Gastrocnemius medialis (tissue), 4 donors: ENCODE measurements at regions not wholly inside any gene's neighbourhood (a gene's known extent, or its start where the extent isn't known, plus 50 kb on each side); places are given as distances from the start of the nearest gene placed in this dataset.
"Not testable (repeated sequence)": the region's sequence is repeated elsewhere in the genome, so short reads cannot be mapped to it uniquely, and the experiment has no call there.

Experiments used
- ATAC-seq, 2 donors: fragments of 150-250 bp; one replicate each; pipeline ENCODE4 v1.9.1; 2016
- DNase-seq, 2 donors: peaks; one replicate each; pipeline ENCODE4 v3.0.0-alpha.2; 2019
- H3K27ac ChIP-seq, 4 donors: fragments of 200-600 bp; sonication (generic); 1 replicate in 1 of 4; 2 replicates in 3 of 4; pipeline ENCODE4 v1.5.1; 2016 to 2018; ENCODE audit warnings: mild to moderate bottlenecking in 2 of 4, moderate library complexity in 1 of 4
- H3K27me3 ChIP-seq, 3 donors: fragments of 200-600 bp; sonication (generic) in 2 of 3; 1 replicate in 1 of 3; 2 replicates in 2 of 3; pipeline versions ENCODE4 v1.5.1 to v1.6.0; 2016 to 2019; ENCODE audit warnings: mild to moderate bottlenecking in 1 of 3, moderate library complexity in 1 of 3
- H3K36me3 ChIP-seq, 2 donors: fragments of 200-600 bp; sonication (generic) in 1 of 2; one replicate each; pipeline ENCODE4 v1.5.1; 2017 to 2018
- H3K4me1 ChIP-seq, 2 donors: fragments of 200-600 bp; sonication (generic) in 1 of 2; one replicate each; pipeline ENCODE4 v1.5.1; 2016 to 2017; ENCODE audit warnings: mild to moderate bottlenecking in 2 of 2
- H3K4me3 ChIP-seq, 4 donors: fragments of 200-600 bp; sonication (generic) in 3 of 4; 1 replicate in 1 of 4; 2 replicates in 3 of 4; pipeline ENCODE4 v1.5.1; 2016 to 2019; ENCODE audit warnings: mild to moderate bottlenecking in 2 of 4
- H3K9me3 ChIP-seq, 3 donors: fragments of 200-600 bp; sonication (generic) in 2 of 3; 1 replicate in 1 of 3; 2 replicates in 2 of 3; pipeline ENCODE4 v1.5.1; 2016 to 2019
- CTCF ChIP-seq, 5 experiments: fragments of 450-650 bp in 3 of 5; fragments of 200-600 bp in 2 of 5; sonication (generic) in 2 of 5; IDR thresholded peaks in 4 of 5; conservative IDR thresholded peaks in 1 of 5; 1 replicate in 4 of 5; 2 replicates in 1 of 5; pipeline ENCODE4 v1.5.1; 2016 to 2019; ENCODE audit warnings: antibody characterized with exemption in 5 of 5, mild to moderate bottlenecking in 3 of 5, moderate library complexity in 3 of 5
- POLR2A ChIP-seq, 2 donors: fragments of 450-650 bp; IDR thresholded peaks; one replicate each; pipeline ENCODE4 v1.6.1; 2017; ENCODE audit warnings: antibody characterized with exemption in 2 of 2, mild to moderate bottlenecking in 2 of 2, moderate library complexity in 2 of 2
- in situ Hi-C, 4 donors: fragments of 200-750 bp; cut with MboI; loops; one replicate each; pipeline versions ENCODE4 v1.15.0 to v1.8.0; 2017; ENCODE audit warnings: low sequenced_read_pairs in 4 of 4
- intact Hi-C: fragments of 100-400 bp; cut with DNase I; formaldehyde crosslinking; loops from one replicate; pipeline ENCODE4 v1.15.1; 2023; ENCODE audit warnings: low total_unique reads

- Histone ChIP-seq H3K9me3 (no peaks in the 10 kb centered on the region), H3K27ac (no peak overlapping the region), H3K36me3 (no peaks in the 10 kb centered on the region), H3K4me3 (no peak overlapping the region), H3K4me1 (no peaks in the 10 kb centered on the region), H3K27me3 (no peaks in the 10 kb centered on the region)
- TF ChIP-seq CTCF (IDR thresholded peaks at IDR 0.05 in 4 of 5, conservative IDR thresholded peaks at IDR 0.05 in 1 of 5) (no peak), POLR2A (IDR thresholded peaks at IDR 0.05) (no peak)
- in situ Hi-C loops = no loop called here
- DNase-seq (no peak), ATAC-seq (no peak)
- intact Hi-C loops = no loop called here
Measured at GRCh38 chr12:116375278-116375842, 97.9 kb upstream of the MED13L start.

DNA sequence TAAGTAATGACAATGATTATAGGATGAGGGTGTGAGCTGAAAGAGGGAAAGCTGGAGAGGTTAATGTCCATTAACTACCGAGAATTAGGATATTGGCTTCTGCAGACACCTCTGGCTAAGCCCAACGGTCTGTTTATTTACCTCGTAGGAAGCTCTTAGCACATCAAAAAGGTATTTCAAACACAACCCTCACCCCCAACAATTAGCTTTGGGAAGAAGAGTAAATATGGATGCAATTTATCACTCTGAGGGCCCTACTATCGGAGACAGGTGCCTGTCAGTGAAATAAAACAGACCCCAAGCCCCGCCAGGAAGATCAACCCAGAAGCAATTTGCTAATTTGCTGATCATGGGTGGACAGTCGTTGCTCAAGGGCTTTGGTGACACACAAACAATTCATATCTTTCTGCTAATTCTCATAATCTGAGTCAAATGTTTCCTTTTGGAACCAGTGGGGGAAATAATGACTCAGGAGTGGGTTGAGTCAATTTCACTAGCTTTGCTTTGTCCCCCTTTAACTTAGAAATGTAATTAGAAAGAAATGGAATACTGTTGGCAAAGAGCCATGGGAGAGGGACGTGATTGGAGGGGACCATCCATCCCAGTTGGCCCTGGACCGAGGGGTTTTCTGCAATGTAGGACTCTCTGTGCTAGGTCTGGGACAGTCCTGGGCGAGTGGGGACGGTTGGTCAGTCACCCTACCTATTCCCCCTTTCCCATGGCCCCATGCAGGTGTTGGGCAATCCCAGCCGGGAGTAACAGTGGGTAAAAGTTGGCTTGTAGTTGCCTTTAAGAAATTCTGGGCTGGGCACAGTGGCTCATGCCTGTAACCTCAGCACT is 99.1 kb upstream of the MED13L start:
- in situ Hi-C loops = no loop called here
- Histone ChIP-seq H3K36me3 (no peaks in the 10 kb centered on the region), H3K27me3 (no peaks in the 10 kb centered on the region), H3K4me1 (no peaks in the 10 kb centered on the region), H3K4me3 (no peak overlapping the region), H3K9me3 (no peaks in the 10 kb centered on the region), H3K27ac (no peak overlapping the region)
- intact Hi-C loops = no loop called here
- DNase-seq (no peak), ATAC-seq (no peak)
- TF ChIP-seq CTCF (IDR thresholded peaks at IDR 0.05 in 4 of 5, conservative IDR thresholded peaks at IDR 0.05 in 1 of 5) = no peak
- TF ChIP-seq POLR2A (IDR thresholded peaks at IDR 0.05) = no peak

DNA sequence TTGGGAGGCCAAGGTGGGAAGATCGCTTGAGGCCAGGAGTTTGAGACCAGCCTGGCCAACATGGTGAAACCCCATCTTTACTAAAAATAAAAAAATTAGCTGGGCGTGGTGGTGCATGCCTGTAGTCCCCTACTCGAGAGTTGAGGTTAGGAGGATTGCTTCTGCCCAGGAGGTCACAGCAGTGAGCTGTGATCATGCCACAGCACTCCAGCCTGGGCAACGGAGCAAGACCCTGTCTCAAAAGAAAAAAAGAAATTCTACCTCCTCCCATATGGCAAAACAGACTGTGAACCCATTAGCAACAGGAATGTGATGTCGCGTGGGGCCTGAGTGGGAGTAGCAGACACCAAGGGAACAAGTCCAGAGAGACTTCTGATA is 99.7 kb upstream of the MED13L start:
- ATAC-seq, intact Hi-C loops, H3K36me3 ChIP-seq, in situ Hi-C loops, H3K4me1 ChIP-seq, H3K9me3 ChIP-seq, H3K4me3 ChIP-seq, H3K27ac ChIP-seq, DNase-seq, H3K27me3 ChIP-seq: not testable (repeated sequence)

DNA sequence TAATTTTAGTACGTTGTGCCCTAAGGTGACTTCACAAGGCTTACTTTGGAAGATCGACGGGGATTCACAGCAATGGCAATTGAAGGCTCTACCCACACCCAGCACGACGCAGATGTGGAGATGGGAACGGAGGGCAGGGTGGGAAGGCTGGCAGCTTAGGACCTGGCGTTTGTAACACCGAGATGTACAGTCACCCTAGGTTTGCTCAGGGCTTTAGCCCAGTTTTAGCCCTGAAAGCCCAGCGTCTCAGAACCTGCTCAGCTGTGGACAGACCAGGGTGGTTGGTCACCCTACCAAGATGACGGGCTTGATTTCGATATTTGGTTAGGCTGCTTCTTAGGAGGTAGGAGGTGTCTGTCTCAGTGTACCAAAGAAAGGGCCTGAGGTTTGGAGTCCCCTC is 100.5 kb upstream of the MED13L start:
- DNase-seq = no peak
- Histone ChIP-seq H3K27ac (no peak overlapping the region), H3K4me1 (peaks cover 0 to 2% of the 10 kb centered on the region in 2 donors), H3K27me3 (no peaks in the 10 kb centered on the region), H3K9me3 (no peaks in the 10 kb centered on the region), H3K36me3 (no peaks in the 10 kb centered on the region), H3K4me3 (no peak overlapping the region)
- TF ChIP-seq POLR2A (IDR thresholded peaks at IDR 0.05) (no peak), CTCF (IDR thresholded peaks at IDR 0.05 in 4 of 5, conservative IDR thresholded peaks at IDR 0.05 in 1 of 5) (no peak)
- intact Hi-C loops = no loop called here
- in situ Hi-C loops = no loop called here
- no peak for ATAC-seq

GRCh38 chr12:116380108-116380507 is 102.6 kb upstream of the MED13L start:
- DNase-seq = no peak
- H3K4me3 ChIP-seq = no peak overlapping the region
- TF ChIP-seq CTCF (IDR thresholded peaks at IDR 0.05 in 4 of 5, conservative IDR thresholded peaks at IDR 0.05 in 1 of 5) (no peak), POLR2A (IDR thresholded peaks at IDR 0.05) (no peak)
- H3K4me1 ChIP-seq = peaks cover 0 to 3% of the 10 kb centered on the region in 2 donors
- no peak for ATAC-seq
- H3K27me3 ChIP-seq = no peaks in the 10 kb centered on the region
- H3K27ac ChIP-seq = no peak overlapping the region
- in situ Hi-C loops (no loop called here), intact Hi-C loops (no loop called here)
- no peaks in the 10 kb centered on the region for H3K9me3 ChIP-seq
- H3K36me3 ChIP-seq = no peaks in the 10 kb centered on the region

DNA sequence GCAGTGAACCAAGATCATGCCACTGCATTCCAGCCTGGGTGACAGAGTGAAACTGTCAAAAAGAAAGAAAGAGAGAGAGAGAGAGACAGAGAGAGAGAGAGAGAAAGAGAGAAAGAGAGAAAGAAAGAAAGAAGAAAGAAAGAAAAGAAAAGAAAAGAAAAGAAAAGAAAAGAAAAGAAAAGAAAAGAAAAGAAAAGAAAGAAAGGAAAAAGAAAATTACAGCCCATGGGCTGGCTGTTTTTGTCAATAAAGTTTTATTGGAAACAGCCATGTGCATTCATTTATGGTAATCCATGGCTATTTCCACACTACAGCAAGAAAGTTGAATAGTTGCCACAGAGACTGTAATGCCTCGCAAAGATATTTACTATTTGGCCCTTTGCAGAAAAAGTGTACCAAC is 103.2 kb upstream of the MED13L start:
- intact Hi-C loops, H3K27ac ChIP-seq, H3K9me3 ChIP-seq, H3K36me3 ChIP-seq, ATAC-seq, H3K27me3 ChIP-seq, H3K4me1 ChIP-seq, DNase-seq, H3K4me3 ChIP-seq, in situ Hi-C loops: not testable (repeated sequence)
